HG02938 (cell line): ENCODE measurements at regions not wholly inside any gene's neighbourhood (a gene's known extent, or its start where the extent isn't known, plus 50 kb on each side); places are given as distances from the start of the nearest gene placed in this dataset.

Source experiments
- ATAC-seq: cut with Tn5 transposase; IDR thresholded peaks from one replicate; pipeline ENCODE4 v1.9.1; 2021; ENCODE audit warnings: mild to moderate bottlenecking, moderate library complexity; ENCODE audit not compliant: unreplicated experiment

- ATAC-seq: no peak
These were observed 109.1 kb upstream of the MDFIC2 start for GRCh38 chr3:70421506-70421905.

- ATAC-seq: no peak
These were observed 96.6 kb upstream of the MDFIC2 start for GRCh38 chr3:70409018-70409417.

DNA sequence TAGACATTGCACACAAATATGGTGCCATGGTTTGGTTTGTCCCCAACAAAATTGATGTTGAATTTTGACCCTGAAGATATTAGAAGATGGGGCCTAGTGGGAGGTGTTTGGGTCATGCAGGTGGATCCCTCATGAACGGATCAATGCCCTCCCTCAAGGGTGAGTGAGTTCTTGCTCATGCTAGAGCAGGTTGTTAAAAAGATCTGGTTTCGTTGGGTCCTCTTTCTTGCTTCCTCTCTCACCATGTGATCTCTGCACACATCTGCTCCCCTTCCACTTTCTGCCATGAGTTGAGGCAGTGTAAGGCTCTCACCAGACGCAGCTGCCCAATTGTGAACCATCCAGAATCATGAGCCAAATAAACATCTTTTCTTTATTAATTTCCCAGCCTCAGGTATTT is 87.8 kb upstream of the MDFIC2 start:
- ATAC-seq: peak; percentile 80

- ATAC-seq: no peak
These were observed 81.6 kb upstream of the MDFIC2 start for GRCh38 chr3:70393881-70394612.

DNA sequence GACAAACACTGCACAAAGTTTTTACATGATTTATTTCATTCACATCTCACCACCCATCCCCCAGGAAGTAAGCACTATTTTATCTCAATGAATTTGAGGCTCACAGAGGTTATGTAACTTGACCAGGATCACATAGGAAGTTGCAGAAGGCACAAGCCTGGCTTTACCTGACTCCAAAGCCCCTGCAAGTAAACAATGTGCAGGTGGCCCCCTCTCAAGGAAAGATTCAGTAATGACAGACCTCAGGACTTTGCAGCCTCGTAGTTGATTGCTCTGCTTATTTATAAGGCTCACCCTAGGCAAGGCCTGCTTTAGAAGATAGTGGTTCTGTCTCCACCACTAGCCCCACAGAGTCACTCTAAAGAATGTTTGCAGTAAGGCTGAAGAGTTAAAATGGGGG is 79.8 kb upstream of the MDFIC2 start:
- ATAC-seq: no peak

GRCh38 chr3:70387889-70388288 is 75.5 kb upstream of the MDFIC2 start:
- no peak for ATAC-seq

DNA sequence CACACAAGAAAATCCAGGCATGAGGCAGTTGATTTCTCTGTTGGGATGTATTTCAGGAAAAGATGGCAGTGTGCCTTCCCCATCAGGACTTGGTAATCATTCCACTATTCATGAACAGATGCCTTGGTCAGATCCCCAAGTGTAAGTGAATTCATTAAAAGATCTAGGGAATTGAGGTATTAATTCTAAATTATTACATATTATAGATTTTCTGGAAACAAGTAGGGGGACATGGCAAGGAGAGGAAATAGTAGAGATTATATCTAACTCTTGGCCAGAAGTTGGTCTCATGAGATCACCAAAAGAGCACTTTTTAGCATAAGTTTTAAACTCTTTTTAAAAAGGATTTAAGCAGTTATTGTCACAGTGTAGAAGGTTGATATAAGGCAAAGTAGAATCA is 74.4 kb upstream of the MDFIC2 start:
- no peak for ATAC-seq

DNA sequence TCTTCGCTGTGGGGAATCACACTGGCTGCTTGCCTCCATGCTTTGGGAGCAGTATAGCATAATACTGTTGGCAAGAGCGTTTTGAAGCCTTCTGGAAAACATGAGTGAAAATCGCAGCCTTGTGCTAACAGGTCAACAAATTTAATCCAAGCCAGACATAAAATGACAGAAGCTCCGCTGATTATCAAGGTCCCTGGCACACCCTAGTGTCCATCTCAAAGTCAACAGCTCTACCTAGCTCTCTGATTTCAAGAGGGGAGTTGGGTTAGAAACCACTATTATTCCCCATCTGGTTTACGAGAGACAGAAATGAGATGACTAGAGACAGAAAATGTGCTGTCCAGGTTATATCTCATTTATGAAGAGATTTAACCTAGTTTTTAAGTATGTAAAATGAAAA is 73.6 kb upstream of the MDFIC2 start:
- no peak for ATAC-seq

- peak; percentile 99 for ATAC-seq
These were observed 71.0 kb upstream of the MDFIC2 start for GRCh38 chr3:70383360-70383831.

GRCh38 chr3:70374179-70374578 is 61.7 kb upstream of the MDFIC2 start:
- no peak for ATAC-seq
